ENCODE measurements at regions not wholly inside any gene's neighbourhood (a gene's known extent, or its start where the extent isn't known, plus 50 kb on each side); places are given as distances from the start of the nearest gene placed in this dataset.

DNA sequence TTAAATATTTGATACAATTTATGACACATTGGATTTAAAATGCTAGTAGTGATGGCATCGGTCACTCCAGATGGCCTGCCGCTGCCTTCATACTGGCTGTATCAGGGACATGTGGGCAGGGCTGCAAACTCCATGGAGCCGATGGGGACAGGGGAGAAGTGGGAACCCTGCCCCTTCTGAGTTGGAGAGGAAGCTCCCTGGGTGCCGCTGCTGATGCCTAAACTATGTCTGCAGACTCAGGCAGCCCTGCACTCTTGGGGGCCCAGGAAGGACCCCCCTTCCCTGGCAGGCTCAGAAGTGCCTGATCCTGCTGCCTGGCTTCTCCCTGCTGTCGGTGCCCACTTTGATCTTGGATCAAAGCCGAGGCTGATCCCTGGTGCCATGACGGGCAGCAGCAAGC lies 1522.1 kb downstream of the OTOL1 start:
- Histone ChIP-seq H3K27ac (ENCODE audit: low read depth in 2 of 2, low read length in 1 of 2) (no peak overlapping the region), H3K9me2 (no peaks in the 10 kb centered on the region), H3K4me1 (ENCODE audit: control insufficient read depth in 1 of 2, insufficient read depth in 2 of 2, low read depth in 1 of 2, low read length in 1 of 2) (no peaks in the 10 kb centered on the region), H3F3A (replicated peaks; ENCODE audit: insufficient read depth) (no peaks in the 10 kb centered on the region), H3K4me2 (no peak overlapping the region), H3K36me3 (replicated peaks in 1 of 2; ENCODE audit: control insufficient read depth in 1 of 2, insufficient read depth in 2 of 2, low read length in 1 of 2) (no peaks in the 10 kb centered on the region), H3K79me2 (ENCODE audit: insufficient read depth) (no peaks in the 10 kb centered on the region), H2AFZ (ENCODE audit: low read depth) (no peak overlapping the region), H3K9ac (no peak overlapping the region), H3K9me3 (0 out of 2 replicates have a peak, but pooled peaks cover 4% of the 10 kb centered on the region), H3K4me3 (ENCODE audit: low read depth in 2 of 2, low read length in 1 of 2) (no peak overlapping the region), H3K27me3 (ENCODE audit: insufficient read depth) (no peaks in the 10 kb centered on the region), H4K20me1 (ENCODE audit: insufficient read depth) (no peaks in the 10 kb centered on the region)
- POLR2A ChIA-PET = no interaction called here
- no peak for DNase-seq
- WGBS (ENCODE audit: low lambda C conversion rate) = 62% methylated on average over 3 of the region's 7 CpGs
- TF ChIP-seq TAF1 (IDR thresholded peaks at IDR 0.05; ENCODE audit: borderline replicate concordance, low read depth, low read length) = no peak
- TF ChIP-seq SIN3A (IDR thresholded peaks at IDR 0.05; ENCODE audit: borderline replicate concordance, low read depth, low read length) = no peak
- CTCF ChIA-PET = no interaction called here

- ChIA-PET POLR2A (no interaction called here), CTCF (no interaction called here)
- Histone ChIP-seq H3F3A (replicated peaks; ENCODE audit: insufficient read depth) (no peaks in the 10 kb centered on the region), H3K4me1 (ENCODE audit: control insufficient read depth in 1 of 2, insufficient read depth in 2 of 2, low read depth in 1 of 2, low read length in 1 of 2) (no peaks in the 10 kb centered on the region), H3K36me3 (replicated peaks in 1 of 2; ENCODE audit: control insufficient read depth in 1 of 2, insufficient read depth in 2 of 2, low read length in 1 of 2) (no peaks in the 10 kb centered on the region), H3K9me2 (no peaks in the 10 kb centered on the region), H3K9ac (no peak overlapping the region), H3K4me3 (ENCODE audit: low read depth in 2 of 2, low read length in 1 of 2) (no peak overlapping the region), H4K20me1 (ENCODE audit: insufficient read depth) (no peaks in the 10 kb centered on the region), H3K27ac (ENCODE audit: low read depth in 2 of 2, low read length in 1 of 2) (no peak overlapping the region), H3K79me2 (ENCODE audit: insufficient read depth) (no peaks in the 10 kb centered on the region), H2AFZ (ENCODE audit: low read depth) (no peak overlapping the region), H3K9me3 (0 out of 2 replicates have a peak, but pooled peaks cover 4% of the 10 kb centered on the region), H3K27me3 (ENCODE audit: insufficient read depth) (no peaks in the 10 kb centered on the region), H3K4me2 (no peak overlapping the region)
- DNase-seq = no peak
- WGBS (ENCODE audit: low lambda C conversion rate) = 79% methylated on average over 5 of the region's 5 CpGs
- TF ChIP-seq, protein P1, sequence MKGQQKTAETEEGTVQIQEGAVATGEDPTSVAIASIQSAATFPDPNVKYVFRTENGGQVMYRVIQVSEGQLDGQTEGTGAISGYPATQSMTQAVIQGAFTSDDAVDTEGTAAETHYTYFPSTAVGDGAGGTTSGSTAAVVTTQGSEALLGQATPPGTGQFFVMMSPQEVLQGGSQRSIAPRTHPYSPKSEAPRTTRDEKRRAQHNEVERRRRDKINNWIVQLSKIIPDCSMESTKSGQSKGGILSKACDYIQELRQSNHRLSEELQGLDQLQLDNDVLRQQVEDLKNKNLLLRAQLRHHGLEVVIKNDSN (IDR thresholded peaks at IDR 0.05; ENCODE audit: borderline replicate concordance, low read depth) = no peak
- no peak for TF ChIP-seq FOXM1 (IDR thresholded peaks at IDR 0.05; ENCODE audit: low read depth)
- no peak for TF ChIP-seq YY1 (IDR thresholded peaks at IDR 0.05; ENCODE audit: low read depth)
- TF ChIP-seq, protein P2, sequence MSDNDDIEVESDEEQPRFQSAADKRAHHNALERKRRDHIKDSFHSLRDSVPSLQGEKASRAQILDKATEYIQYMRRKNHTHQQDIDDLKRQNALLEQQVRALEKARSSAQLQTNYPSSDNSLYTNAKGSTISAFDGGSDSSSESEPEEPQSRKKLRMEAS (IDR thresholded peaks at IDR 0.05; ENCODE audit: low read depth) = no peak
- TF ChIP-seq, protein P3, sequence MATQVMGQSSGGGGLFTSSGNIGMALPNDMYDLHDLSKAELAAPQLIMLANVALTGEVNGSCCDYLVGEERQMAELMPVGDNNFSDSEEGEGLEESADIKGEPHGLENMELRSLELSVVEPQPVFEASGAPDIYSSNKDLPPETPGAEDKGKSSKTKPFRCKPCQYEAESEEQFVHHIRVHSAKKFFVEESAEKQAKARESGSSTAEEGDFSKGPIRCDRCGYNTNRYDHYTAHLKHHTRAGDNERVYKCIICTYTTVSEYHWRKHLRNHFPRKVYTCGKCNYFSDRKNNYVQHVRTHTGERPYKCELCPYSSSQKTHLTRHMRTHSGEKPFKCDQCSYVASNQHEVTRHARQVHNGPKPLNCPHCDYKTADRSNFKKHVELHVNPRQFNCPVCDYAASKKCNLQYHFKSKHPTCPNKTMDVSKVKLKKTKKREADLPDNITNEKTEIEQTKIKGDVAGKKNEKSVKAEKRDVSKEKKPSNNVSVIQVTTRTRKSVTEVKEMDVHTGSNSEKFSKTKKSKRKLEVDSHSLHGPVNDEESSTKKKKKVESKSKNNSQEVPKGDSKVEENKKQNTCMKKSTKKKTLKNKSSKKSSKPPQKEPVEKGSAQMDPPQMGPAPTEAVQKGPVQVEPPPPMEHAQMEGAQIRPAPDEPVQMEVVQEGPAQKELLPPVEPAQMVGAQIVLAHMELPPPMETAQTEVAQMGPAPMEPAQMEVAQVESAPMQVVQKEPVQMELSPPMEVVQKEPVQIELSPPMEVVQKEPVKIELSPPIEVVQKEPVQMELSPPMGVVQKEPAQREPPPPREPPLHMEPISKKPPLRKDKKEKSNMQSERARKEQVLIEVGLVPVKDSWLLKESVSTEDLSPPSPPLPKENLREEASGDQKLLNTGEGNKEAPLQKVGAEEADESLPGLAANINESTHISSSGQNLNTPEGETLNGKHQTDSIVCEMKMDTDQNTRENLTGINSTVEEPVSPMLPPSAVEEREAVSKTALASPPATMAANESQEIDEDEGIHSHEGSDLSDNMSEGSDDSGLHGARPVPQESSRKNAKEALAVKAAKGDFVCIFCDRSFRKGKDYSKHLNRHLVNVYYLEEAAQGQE (IDR thresholded peaks at IDR 0.05; ENCODE audit: low read depth, low read length) = no peak
- TF ChIP-seq, protein P4, sequence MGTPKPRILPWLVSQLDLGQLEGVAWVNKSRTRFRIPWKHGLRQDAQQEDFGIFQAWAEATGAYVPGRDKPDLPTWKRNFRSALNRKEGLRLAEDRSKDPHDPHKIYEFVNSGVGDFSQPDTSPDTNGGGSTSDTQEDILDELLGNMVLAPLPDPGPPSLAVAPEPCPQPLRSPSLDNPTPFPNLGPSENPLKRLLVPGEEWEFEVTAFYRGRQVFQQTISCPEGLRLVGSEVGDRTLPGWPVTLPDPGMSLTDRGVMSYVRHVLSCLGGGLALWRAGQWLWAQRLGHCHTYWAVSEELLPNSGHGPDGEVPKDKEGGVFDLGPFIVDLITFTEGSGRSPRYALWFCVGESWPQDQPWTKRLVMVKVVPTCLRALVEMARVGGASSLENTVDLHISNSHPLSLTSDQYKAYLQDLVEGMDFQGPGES (IDR thresholded peaks at IDR 0.05; ENCODE audit: low read depth, low read length) = no peak
- no peak for TF ChIP-seq POLR2AphosphoS5 (IDR thresholded peaks at IDR 0.05; ENCODE audit: low read depth, low read length)
- no peak for TF ChIP-seq ELF1 (IDR thresholded peaks at IDR 0.05)
- no peak for TF ChIP-seq GATA2 (CRISPR knock-in tag; IDR thresholded peaks at IDR 0.05)
- TF ChIP-seq TAF1 (IDR thresholded peaks at IDR 0.05; ENCODE audit: borderline replicate concordance, low read depth, low read length) = no peak
- no peak for TF ChIP-seq FOSL2 (IDR thresholded peaks at IDR 0.05; ENCODE audit: borderline replicate concordance, low read depth)
- no peak for TF ChIP-seq EZH2phosphoT487 (IDR thresholded peaks at IDR 0.05; ENCODE audit: borderline replicate concordance, low read depth)
- TF ChIP-seq GABPA (IDR thresholded peaks at IDR 0.05; ENCODE audit: low read depth) = no peak
- TF ChIP-seq CHD2 (IDR thresholded peaks at IDR 0.05; ENCODE audit: low read length, partially characterized antibody) = no peak
- no peak for TF ChIP-seq RAD21 (IDR thresholded peaks at IDR 0.05; ENCODE audit: low read length)
- TF ChIP-seq, protein P5, sequence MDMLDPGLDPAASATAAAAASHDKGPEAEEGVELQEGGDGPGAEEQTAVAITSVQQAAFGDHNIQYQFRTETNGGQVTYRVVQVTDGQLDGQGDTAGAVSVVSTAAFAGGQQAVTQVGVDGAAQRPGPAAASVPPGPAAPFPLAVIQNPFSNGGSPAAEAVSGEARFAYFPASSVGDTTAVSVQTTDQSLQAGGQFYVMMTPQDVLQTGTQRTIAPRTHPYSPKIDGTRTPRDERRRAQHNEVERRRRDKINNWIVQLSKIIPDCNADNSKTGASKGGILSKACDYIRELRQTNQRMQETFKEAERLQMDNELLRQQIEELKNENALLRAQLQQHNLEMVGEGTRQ (IDR thresholded peaks at IDR 0.05; ENCODE audit: borderline replicate concordance, low read depth, low read length) = no peak
These were observed 1522.7 kb downstream of the OTOL1 start for GRCh38 chr3:163019260-163019659.
